ENCODE measurements at regions not wholly inside any gene's neighbourhood (a gene's known extent, or its start where the extent isn't known, plus 50 kb on each side); places are given as distances from the start of the nearest gene placed in this dataset.
"Not testable (repeated sequence)": the region's sequence is repeated elsewhere in the genome, so short reads cannot be mapped to it uniquely, and the experiment has no call there.

DNA sequence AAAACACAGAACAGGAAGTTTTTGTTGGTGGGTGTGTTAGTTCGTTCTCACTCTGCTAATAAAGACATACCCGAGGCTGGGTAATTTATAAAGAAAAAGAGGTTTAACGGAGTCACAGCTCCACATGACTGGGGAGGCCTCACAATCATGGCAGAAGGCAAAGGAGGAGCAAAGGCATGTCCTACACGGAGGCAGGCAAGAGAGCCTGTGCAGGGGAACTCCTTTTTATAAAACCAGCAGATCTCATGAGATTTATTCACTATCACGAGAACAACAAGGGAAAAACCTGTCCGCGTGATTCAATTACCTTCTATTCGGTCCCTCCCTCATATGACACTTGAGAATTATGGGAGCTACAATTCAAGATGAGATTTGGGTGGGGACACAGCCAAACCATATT, 96.6 kb downstream of the TLR5 start:
- H3K9me3 ChIP-seq (ENCODE audit: control insufficient read depth in 5 of 5, low read length in 5 of 5): peaks cover 0 to 24% (median 15%) of the 10 kb centered on the region in 5 donors
- H3K27ac ChIP-seq (ENCODE audit: low read depth, low read length); H3K36me3 ChIP-seq (ENCODE audit: control insufficient read depth in 5 of 5, insufficient read depth in 5 of 5, low read length in 5 of 5); H3K4me3 ChIP-seq (ENCODE audit: low read depth in 1 of 5, low read length in 5 of 5); H3K4me1 ChIP-seq (ENCODE audit: control insufficient read depth in 5 of 5, insufficient read depth in 5 of 5, low read length in 5 of 5); H3K9ac ChIP-seq (ENCODE audit: low read length in 5 of 5); H3K27me3 ChIP-seq (ENCODE audit: control insufficient read depth in 5 of 5, insufficient read depth in 4 of 5, low read length in 5 of 5): not testable (repeated sequence)

GRCh38 chr1:223048026-223048425, 95.0 kb downstream of the TLR5 start:
- Histone ChIP-seq H3K9ac (ENCODE audit: low read length in 5 of 5) (no peak overlapping the region), H3K4me1 (ENCODE audit: control insufficient read depth in 5 of 5, insufficient read depth in 5 of 5, low read length in 5 of 5) (no peaks in the 10 kb centered on the region), H3K36me3 (ENCODE audit: control insufficient read depth in 5 of 5, insufficient read depth in 5 of 5, low read length in 5 of 5) (no peaks in the 10 kb centered on the region), H3K9me3 (ENCODE audit: control insufficient read depth in 5 of 5, low read length in 5 of 5) (peaks cover 0 to 24% (median 15%) of the 10 kb centered on the region in 5 donors), H3K27me3 (ENCODE audit: control insufficient read depth in 5 of 5, insufficient read depth in 4 of 5, low read length in 5 of 5) (no peaks in the 10 kb centered on the region), H3K27ac (ENCODE audit: low read depth, low read length) (no peak overlapping the region), H3K4me3 (ENCODE audit: low read depth in 1 of 5, low read length in 5 of 5) (no peak overlapping the region)

DNA sequence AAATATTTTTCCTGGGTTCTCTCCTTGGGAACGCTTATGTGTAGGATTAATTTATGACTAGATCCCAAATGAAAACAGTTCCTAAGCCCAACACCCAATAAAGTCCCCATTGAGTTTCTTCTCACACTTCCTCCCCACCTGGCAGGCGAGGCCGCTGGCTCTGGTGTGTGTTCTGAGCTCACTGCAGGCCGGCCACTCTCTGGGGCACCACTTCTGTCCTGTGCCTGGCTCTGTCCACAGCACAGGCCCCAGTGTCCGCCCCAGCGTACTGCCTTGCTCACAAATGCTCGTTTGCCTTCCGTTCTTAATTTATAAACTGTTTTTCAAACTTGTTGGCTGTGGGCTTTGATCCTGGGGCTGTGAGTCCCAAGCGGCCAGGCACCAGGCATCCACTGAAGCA, 90.6 kb downstream of the TLR5 start:
- H3K36me3 ChIP-seq (ENCODE audit: control insufficient read depth in 5 of 5, insufficient read depth in 5 of 5, low read length in 5 of 5): no peaks in the 10 kb centered on the region
- no peak overlapping the region for H3K9ac ChIP-seq (ENCODE audit: low read length in 5 of 5)
- H3K27me3 ChIP-seq (ENCODE audit: control insufficient read depth in 5 of 5, insufficient read depth in 4 of 5, low read length in 5 of 5): no peaks in the 10 kb centered on the region
- no peak overlapping the region for H3K27ac ChIP-seq (ENCODE audit: low read depth, low read length)
- H3K9me3 ChIP-seq (ENCODE audit: control insufficient read depth in 5 of 5, low read length in 5 of 5): peaks cover 0 to 3% (median 0%) of the 10 kb centered on the region in 5 donors
- no peaks in the 10 kb centered on the region for H3K4me1 ChIP-seq (ENCODE audit: control insufficient read depth in 5 of 5, insufficient read depth in 5 of 5, low read length in 5 of 5)
- H3K4me3 ChIP-seq (ENCODE audit: low read depth in 1 of 5, low read length in 5 of 5): no peak overlapping the region

GRCh38 chr1:223052931-223053330, 90.1 kb downstream of the TLR5 start:
- H3K9ac ChIP-seq (ENCODE audit: low read length in 5 of 5): no peak overlapping the region
- no peaks in the 10 kb centered on the region for H3K4me1 ChIP-seq (ENCODE audit: control insufficient read depth in 5 of 5, insufficient read depth in 5 of 5, low read length in 5 of 5)
- H3K4me3 ChIP-seq (ENCODE audit: low read depth in 1 of 5, low read length in 5 of 5): no peak overlapping the region
- no peaks in the 10 kb centered on the region for H3K36me3 ChIP-seq (ENCODE audit: control insufficient read depth in 5 of 5, insufficient read depth in 5 of 5, low read length in 5 of 5)
- no peaks in the 10 kb centered on the region for H3K27me3 ChIP-seq (ENCODE audit: control insufficient read depth in 5 of 5, insufficient read depth in 4 of 5, low read length in 5 of 5)
- no peaks in the 10 kb centered on the region for H3K9me3 ChIP-seq (ENCODE audit: control insufficient read depth in 5 of 5, low read length in 5 of 5)
- no peak overlapping the region for H3K27ac ChIP-seq (ENCODE audit: low read depth, low read length)

- Histone ChIP-seq H3K4me3 (ENCODE audit: low read depth in 1 of 5, low read length in 5 of 5) (no peak overlapping the region), H3K36me3 (ENCODE audit: control insufficient read depth in 5 of 5, insufficient read depth in 5 of 5, low read length in 5 of 5) (no peaks in the 10 kb centered on the region), H3K9ac (ENCODE audit: low read length in 5 of 5) (no peak overlapping the region), H3K4me1 (ENCODE audit: control insufficient read depth in 5 of 5, insufficient read depth in 5 of 5, low read length in 5 of 5) (no peaks in the 10 kb centered on the region), H3K9me3 (ENCODE audit: control insufficient read depth in 5 of 5, low read length in 5 of 5) (no peaks in the 10 kb centered on the region), H3K27me3 (ENCODE audit: control insufficient read depth in 5 of 5, insufficient read depth in 4 of 5, low read length in 5 of 5) (no peaks in the 10 kb centered on the region), H3K27ac (ENCODE audit: low read depth, low read length) (no peak overlapping the region)
Observed at GRCh38 chr1:223056802-223057201, 86.2 kb downstream of the TLR5 start.

DNA sequence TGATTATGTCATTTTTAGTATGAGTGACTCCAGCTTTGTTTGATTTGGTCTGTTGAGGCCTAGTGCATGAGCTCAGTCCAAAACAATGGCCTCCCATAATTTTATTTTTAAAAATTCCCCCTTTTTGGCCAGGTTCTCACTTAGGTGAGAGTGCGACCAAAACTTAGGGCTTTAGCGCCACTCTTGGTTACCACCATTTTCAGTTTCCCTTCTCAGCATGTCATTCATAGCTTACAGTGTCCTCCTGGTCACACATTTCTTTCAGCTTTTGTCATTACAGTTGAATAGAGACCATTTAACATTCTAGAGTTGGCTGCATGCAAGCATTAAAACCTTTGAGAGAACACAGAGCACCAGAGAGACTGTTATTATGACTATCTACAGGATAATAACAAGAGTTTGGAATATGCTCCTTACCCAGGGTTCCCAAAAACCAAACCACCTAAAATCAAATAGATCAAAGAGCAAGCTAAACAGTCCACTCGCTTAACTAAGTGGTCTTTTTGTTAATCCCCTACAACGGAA, 85.4 kb downstream of the TLR5 start:
- Histone ChIP-seq H3K9ac (ENCODE audit: low read length in 5 of 5) (no peak overlapping the region), H3K36me3 (ENCODE audit: control insufficient read depth in 5 of 5, insufficient read depth in 5 of 5, low read length in 5 of 5) (no peaks in the 10 kb centered on the region), H3K27me3 (ENCODE audit: control insufficient read depth in 5 of 5, insufficient read depth in 4 of 5, low read length in 5 of 5) (no peaks in the 10 kb centered on the region), H3K4me1 (ENCODE audit: control insufficient read depth in 5 of 5, insufficient read depth in 5 of 5, low read length in 5 of 5) (no peaks in the 10 kb centered on the region), H3K27ac (ENCODE audit: low read depth, low read length) (no peak overlapping the region), H3K4me3 (ENCODE audit: low read depth in 1 of 5, low read length in 5 of 5) (no peak overlapping the region), H3K9me3 (ENCODE audit: control insufficient read depth in 5 of 5, low read length in 5 of 5) (no peaks in the 10 kb centered on the region)

All from subcutaneous abdominal adipose tissue (tissue), 5 donors.